ENCODE measurements at regions not wholly inside any gene's neighbourhood (a gene's known extent, or its start where the extent isn't known, plus 50 kb on each side); places are given as distances from the start of the nearest gene placed in this dataset.

DNA sequence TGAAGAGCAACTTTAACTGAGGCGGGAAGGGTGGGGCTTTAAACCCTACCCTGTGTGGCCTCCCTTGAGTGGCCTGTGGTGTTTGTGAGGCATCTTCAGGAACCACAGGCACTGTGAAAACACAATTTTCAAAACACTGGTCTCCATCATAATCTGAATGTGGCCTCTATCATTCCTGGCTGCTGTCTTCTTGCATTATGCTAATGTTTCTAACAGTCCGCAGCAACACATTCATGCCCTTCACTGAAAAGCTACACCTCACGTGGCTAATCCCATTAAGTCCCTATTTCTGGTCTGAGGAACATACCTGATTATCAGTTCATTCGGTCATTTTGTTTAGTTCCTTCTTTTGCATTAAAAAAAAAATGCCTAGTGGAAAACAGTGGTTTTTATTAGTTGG lies 94.6 kb downstream of the F11 start:
- DNase-seq (ENCODE audit: low read depth), result no peak

DNA sequence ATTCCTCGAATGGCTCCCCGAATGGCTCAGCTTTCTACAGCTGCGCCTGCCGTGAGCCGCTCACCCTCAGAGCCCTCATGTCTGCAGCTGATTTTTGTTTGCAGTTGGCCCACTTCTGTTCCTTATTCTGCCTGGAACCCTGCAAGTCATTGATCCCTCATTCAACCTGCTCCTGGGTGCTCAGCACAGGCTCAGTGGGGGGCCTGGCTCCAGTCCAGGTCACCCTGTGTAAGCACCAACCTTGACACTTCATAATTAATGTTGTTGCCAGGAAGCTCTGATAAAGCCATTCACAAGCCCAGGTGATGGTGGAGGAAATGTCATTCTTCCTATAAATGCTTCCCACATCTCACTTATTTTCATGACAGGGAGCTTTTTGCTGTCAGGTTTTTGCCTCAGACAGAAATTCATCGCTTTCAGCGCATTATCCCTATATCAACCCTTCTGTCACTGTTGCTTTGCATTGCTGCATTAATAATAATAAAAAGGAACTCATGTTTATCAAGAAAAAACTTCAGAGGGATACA lies 85.7 kb downstream of the F11 start:
- no peak for DNase-seq (ENCODE audit: low read depth)

DNA sequence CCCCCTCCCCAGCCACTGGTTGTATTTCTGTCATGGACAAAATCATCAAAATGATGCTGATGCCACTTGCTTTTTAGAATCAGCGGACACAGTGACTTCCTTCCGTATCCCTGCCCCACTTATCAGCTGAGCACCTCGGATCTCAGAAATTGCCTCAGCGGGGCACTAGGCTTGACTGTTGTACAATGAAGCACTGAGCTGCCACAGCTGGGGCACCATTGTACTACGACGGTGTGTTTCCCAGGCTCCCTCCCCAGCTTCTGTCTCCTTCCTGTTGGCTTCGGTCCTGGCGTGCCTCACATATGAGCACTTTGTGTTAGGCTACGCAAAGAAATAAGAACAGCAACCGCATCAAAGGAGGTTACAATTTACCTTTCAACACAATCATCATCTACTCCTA lies 82.4 kb downstream of the F11 start:
- DNase-seq (ENCODE audit: low read depth), result no peak

DNA sequence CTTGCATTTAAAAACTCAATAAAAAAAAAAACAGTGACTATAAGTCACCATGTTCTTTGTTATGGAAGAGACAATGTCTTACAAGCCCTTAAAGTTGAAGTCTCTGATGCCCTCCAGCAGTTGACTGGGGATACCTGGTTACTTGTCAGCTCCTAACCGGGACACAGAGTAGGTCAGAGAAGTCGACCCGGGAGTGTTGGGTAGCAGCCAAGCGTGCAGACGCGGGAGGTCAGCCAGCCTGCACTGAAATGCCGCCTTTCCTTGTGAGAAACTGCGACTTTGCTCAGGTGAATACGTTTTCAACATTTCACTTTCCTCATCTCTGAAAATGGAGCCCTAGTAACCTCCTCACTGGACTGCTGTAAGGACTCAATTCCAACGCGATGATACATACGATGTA lies 81.8 kb downstream of the F11 start:
- no peak for DNase-seq (ENCODE audit: low read depth)

DNA sequence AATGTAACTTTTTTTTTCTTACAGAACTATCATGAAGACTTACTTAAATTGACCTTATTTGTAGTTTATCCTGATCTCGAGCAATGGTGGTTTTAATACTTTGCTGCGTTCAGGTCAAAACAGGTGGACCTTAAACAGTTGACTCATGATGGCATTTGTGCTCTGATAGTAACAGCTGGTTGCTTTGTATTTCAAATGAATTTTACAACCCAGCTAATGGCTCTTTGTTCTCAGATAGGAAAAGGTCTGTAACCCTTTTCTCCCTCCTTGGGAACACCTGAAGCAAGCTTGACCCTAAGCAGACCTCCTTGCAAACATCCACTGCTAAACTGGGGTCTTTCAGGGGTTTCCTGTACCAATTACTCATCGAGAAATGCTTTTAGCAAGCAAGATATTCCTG lies 79.2 kb downstream of the F11 start:
- no peak for DNase-seq (ENCODE audit: low read depth)

DNA sequence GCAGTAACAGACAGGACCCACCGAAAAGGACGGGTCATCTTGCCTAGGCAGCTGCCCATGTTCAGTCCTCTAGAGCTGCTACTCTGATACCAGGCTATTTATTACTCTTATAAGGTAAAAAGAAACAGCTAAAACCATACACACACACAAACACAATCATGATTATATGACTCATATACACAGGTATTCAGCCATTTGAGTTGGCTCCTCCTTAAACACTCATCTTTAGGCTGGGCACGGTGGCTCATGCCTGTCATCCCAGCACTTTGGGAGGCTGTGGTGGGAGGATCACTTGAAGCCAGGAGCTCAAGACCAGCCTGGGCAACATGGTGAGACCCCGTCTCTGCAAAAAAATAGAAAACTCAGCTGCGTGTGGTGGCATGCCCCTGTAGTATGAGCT lies 76.6 kb downstream of the F11 start:
- DNase-seq (ENCODE audit: low read depth), result peak; percentile 1

DNA sequence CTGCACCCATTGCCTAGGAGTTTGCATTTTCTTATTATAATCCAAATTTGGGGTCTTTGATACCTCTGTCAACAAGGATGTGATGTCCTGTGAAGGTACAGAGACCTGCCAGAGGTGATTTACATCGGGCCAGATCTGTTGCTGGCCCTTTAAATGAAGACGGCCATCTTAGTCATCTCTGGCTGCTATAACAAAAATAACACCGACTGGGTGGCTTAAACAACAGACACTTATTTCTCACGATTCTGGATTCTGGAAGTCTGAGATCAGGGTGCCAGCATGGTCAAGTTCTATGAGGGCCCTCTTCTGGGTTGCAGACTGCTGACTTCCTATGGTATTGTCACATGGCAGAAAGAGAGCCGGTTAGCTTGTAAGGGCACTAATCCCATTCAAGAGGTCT lies 75.7 kb downstream of the F11 start:
- DNase-seq (ENCODE audit: low read depth), result no peak

All from ELR (cell line).